GM12878 (cell line): ENCODE measurements at regions not wholly inside any gene's neighbourhood (a gene's known extent, or its start where the extent isn't known, plus 50 kb on each side); places are given as distances from the start of the nearest gene placed in this dataset.

Experiments
- ATAC-seq: fragments of 200-7000 bp; cut with Tn5 transposase; 3 replicates; pipeline ENCODE4 v1.9.1; 2020; ENCODE audit warnings: mild to moderate bottlenecking, moderate library complexity
- BruUV-seq: library from RNA; stranded (reverse); fragments of 400-500 nt; replicated peaks from 2 replicates; lab custom pipeline; 2021; lab: Mats Ljungman, UMichigan
- CTCF ChIA-PET: fragments of 300-600 bp; sonication (Branson Sonifier 250); formaldehyde crosslinking; extraction: SDS; loops from one replicate; lab custom pipeline; 2021; ENCODE audit warnings: inconsistent platforms; lab: Yijun Ruan, JAX
- POLR2A ChIA-PET: fragments of 350-600 bp; formaldehyde crosslinking; extraction: SDS; loops from one replicate; lab custom pipeline; 2021; ENCODE audit warnings: inconsistent platforms; lab: Charles Lee
- RAD21 ChIA-PET: fragments of 300-600 bp; sonication (Branson Sonifier 250); formaldehyde crosslinking; loops from one replicate; lab custom pipeline; 2023; ENCODE audit warnings: antibody characterized with exemption; ENCODE audit not compliant: unreplicated experiment; lab: Charles Lee
- SMC1A ChIA-PET: fragments of 300-600 bp; sonication (Branson Sonifier 250); formaldehyde crosslinking; loops from one replicate; lab custom pipeline; 2023; ENCODE audit not compliant: unreplicated experiment, uncharacterized antibody; lab: Charles Lee
- DNase-seq: peaks from one replicate; pipeline ENCODE4 v3.0.0-alpha.2; 2011; ENCODE audit warnings: low read depth, low spot score
- FAIRE-seq: peaks from 3 replicates; lab custom pipeline; 2011; peaks lifted over from hg19 to GRCh38; lab: Jason Lieb, UNC
- H2AFZ ChIP-seq: 2 replicates; pipeline ENCODE4 v1.6.0; 2011; ENCODE audit warnings: low read depth, low read length, control low read depth; ENCODE audit not compliant: control insufficient read depth
- H3K27ac ChIP-seq: 2 replicates; pipeline ENCODE4 v1.5.1; 2011; ENCODE audit warnings: control low read depth; ENCODE audit not compliant: control insufficient read depth, insufficient read depth
- H3K27me3 ChIP-seq, 2 experiments: replicated peaks in 1 of 2; 2 replicates each; pipeline versions ENCODE4 v1.6.0 to v1.6.1; 2011; ENCODE audit warnings: low read length in 1 of 2; ENCODE audit not compliant: control insufficient read depth in 2 of 2, insufficient read depth in 2 of 2
- H3K36me3 ChIP-seq, 2 experiments: 2 replicates each; pipeline ENCODE4 v1.5.1; 2011; ENCODE audit warnings: low read length in 1 of 2; ENCODE audit not compliant: control insufficient read depth in 2 of 2, insufficient read depth in 2 of 2
- H3K4me1 ChIP-seq: 2 replicates; pipeline ENCODE4 v1.6.1; 2011; ENCODE audit warnings: mild to moderate bottlenecking, low read length, moderate library complexity, mixed read lengths; ENCODE audit not compliant: control insufficient read depth, insufficient read depth
- H3K4me2 ChIP-seq: 2 replicates; pipeline ENCODE4 v1.6.0; 2011; ENCODE audit warnings: control low read depth; ENCODE audit not compliant: control insufficient read depth, insufficient read depth
- H3K4me3 ChIP-seq: fragments of 200-600 bp; sonication (generic); 2 replicates; pipeline ENCODE4 v1.5.1; 2016
- H3K79me2 ChIP-seq: 2 replicates; pipeline ENCODE4 v1.6.0; 2011; ENCODE audit warnings: low read length; ENCODE audit not compliant: control insufficient read depth, insufficient read depth
- H3K9ac ChIP-seq: 2 replicates; pipeline ENCODE4 v1.8.0; 2011; ENCODE audit warnings: low read length, control low read depth, mixed read lengths; ENCODE audit not compliant: control insufficient read depth, insufficient read depth
- H3K9me3 ChIP-seq: replicated peaks from 3 replicates; pipeline ENCODE4 v1.5.1; 2011; ENCODE audit warnings: mild to moderate bottlenecking, low read length; ENCODE audit not compliant: control insufficient read depth, insufficient read depth
- H4K20me1 ChIP-seq: 2 replicates; pipeline ENCODE4 v1.6.0; 2011; ENCODE audit not compliant: control insufficient read depth, insufficient read depth
- EP300 ChIP-seq, 2 experiments: fragments of 150-350 bp in 1 of 2; IDR thresholded peaks; 2 replicates each; pipeline ENCODE4 v1.6.1; 2011 to 2012; ENCODE audit warnings: low read depth in 2 of 2, low read length in 2 of 2, borderline replicate concordance in 1 of 2, improper control_type of control experiment in 1 of 2, inconsistent platforms in 1 of 2; ENCODE audit not compliant: control insufficient read depth in 1 of 2
- IKZF1 ChIP-seq: fragments of 450-650 bp; conservative IDR thresholded peaks from 2 replicates; pipeline ENCODE4 v1.6.1; 2017; ENCODE audit warnings: antibody characterized with exemption, mild to moderate bottlenecking
- MEF2B ChIP-seq: fragments of 450-650 bp; IDR thresholded peaks from 2 replicates; pipeline ENCODE4 v1.6.1; 2018; ENCODE audit warnings: mild to moderate bottlenecking, moderate library complexity; ENCODE audit not compliant: partially characterized antibody, poor library complexity, severe bottlenecking
- NFYA ChIP-seq: IDR thresholded peaks from 2 replicates; pipeline ENCODE4 v1.6.1; 2011; ENCODE audit warnings: low read depth, mild to moderate bottlenecking, low read length, improper control_type of control experiment, borderline replicate concordance
- RCOR1 ChIP-seq: conservative IDR thresholded peaks from 2 replicates; pipeline ENCODE4 v1.6.1; 2012; ENCODE audit warnings: low read depth, low read length, improper control_type of control experiment
- SREBF2 ChIP-seq: IDR thresholded peaks from 2 replicates; pipeline ENCODE4 v1.6.1; 2012; ENCODE audit warnings: mild to moderate bottlenecking, low read length
- STAT1 ChIP-seq: fragments of 450-650 bp; conservative IDR thresholded peaks from 2 replicates; pipeline ENCODE4 v1.6.1; 2014; ENCODE audit warnings: antibody characterized with exemption, mild to moderate bottlenecking
- WGBS: methylation state at CpG from one replicate; pipeline ENCODE4 v1.1.6; 2016; ENCODE audit warnings: low lambda C conversion rate; ENCODE audit not compliant: insufficient replicate concordance, insufficient coverage; ENCODE audit errors: missing lambda C conversion rate; 5-methylcytosine and 5-hydroxymethylcytosine counted together
- in situ Hi-C: fragments of 300-500 bp; cut with MboI; formaldehyde crosslinking; loops from 9 replicates; pipeline ENCODE4 v1.14.3; 2018; ENCODE audit warnings: mixed read lengths
- intact Hi-C: fragments of 100-400 bp; cut with micrococcal nuclease; formaldehyde crosslinking; loops from one replicate; pipeline ENCODE4 v1.14.2; 2022; ENCODE audit not compliant: unreplicated experiment
- TF ChIP-seq, protein P1 (sequence below): fragments of 450-650 bp; IDR thresholded peaks from 2 replicates; pipeline ENCODE4 v1.6.1; 2017; ENCODE audit warnings: mild to moderate bottlenecking, moderate library complexity
- TF ChIP-seq, protein P2 (sequence below): fragments of 450-650 bp; formaldehyde crosslinking; IDR thresholded peaks from 2 replicates; pipeline ENCODE4 v1.5.0; 2022; ENCODE audit warnings: mild to moderate bottlenecking, missing genetic modification characterization
- TF ChIP-seq, protein P3 (sequence below): fragments of 450-650 bp; formaldehyde crosslinking; IDR thresholded peaks from 2 replicates; pipeline ENCODE4 v1.4.0; 2020; ENCODE audit warnings: mild to moderate bottlenecking, moderate library complexity
- TF ChIP-seq, protein P4 (sequence below): fragments of 450-650 bp; IDR thresholded peaks from 2 replicates; pipeline ENCODE4 v1.6.1; 2017; ENCODE audit warnings: mild to moderate bottlenecking, low read depth, inconsistent platforms; ENCODE audit not compliant: poor library complexity, severe bottlenecking

DNA sequence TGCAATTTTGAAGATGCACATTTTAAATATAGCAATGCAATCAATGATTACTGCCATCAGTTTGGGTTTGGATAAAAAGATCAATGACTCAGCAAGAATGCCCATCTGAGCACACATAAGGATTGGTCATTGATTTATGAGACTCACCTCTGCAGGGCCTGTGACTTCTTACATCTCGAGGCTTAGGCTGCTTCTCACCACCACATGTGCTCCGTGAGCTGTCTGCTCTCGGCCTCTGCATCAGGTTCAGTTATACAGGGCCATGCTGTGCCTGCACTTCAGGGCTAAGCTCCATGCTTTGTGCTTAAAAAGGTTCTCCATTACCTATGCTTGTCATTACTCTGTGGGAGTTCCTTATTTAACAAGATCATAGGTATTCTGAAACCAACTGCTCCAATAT is 887.5 kb downstream of the DIPK2A start:
- CTCF ChIA-PET, result no interaction called here
- no peak for FAIRE-seq

More for the DNA sequence above, 887.5 kb downstream of the DIPK2A start:
- Histone ChIP-seq H3K4me3 (no peak overlapping the region), H3K36me3 (no peaks in the 10 kb centered on the region)
- 5% methylated on average over 3 of the region's 3 CpGs for WGBS
- SMC1A ChIA-PET, result no interaction called here
- no peak for TF ChIP-seq RCOR1
- no peak for TF ChIP-seq EP300 (IDR thresholded peaks at IDR 0.05; ENCODE audit: borderline replicate concordance in 1 of 2, control insufficient read depth in 1 of 2, low read depth in 2 of 2, low read length in 2 of 2)
- TF ChIP-seq, protein P1, sequence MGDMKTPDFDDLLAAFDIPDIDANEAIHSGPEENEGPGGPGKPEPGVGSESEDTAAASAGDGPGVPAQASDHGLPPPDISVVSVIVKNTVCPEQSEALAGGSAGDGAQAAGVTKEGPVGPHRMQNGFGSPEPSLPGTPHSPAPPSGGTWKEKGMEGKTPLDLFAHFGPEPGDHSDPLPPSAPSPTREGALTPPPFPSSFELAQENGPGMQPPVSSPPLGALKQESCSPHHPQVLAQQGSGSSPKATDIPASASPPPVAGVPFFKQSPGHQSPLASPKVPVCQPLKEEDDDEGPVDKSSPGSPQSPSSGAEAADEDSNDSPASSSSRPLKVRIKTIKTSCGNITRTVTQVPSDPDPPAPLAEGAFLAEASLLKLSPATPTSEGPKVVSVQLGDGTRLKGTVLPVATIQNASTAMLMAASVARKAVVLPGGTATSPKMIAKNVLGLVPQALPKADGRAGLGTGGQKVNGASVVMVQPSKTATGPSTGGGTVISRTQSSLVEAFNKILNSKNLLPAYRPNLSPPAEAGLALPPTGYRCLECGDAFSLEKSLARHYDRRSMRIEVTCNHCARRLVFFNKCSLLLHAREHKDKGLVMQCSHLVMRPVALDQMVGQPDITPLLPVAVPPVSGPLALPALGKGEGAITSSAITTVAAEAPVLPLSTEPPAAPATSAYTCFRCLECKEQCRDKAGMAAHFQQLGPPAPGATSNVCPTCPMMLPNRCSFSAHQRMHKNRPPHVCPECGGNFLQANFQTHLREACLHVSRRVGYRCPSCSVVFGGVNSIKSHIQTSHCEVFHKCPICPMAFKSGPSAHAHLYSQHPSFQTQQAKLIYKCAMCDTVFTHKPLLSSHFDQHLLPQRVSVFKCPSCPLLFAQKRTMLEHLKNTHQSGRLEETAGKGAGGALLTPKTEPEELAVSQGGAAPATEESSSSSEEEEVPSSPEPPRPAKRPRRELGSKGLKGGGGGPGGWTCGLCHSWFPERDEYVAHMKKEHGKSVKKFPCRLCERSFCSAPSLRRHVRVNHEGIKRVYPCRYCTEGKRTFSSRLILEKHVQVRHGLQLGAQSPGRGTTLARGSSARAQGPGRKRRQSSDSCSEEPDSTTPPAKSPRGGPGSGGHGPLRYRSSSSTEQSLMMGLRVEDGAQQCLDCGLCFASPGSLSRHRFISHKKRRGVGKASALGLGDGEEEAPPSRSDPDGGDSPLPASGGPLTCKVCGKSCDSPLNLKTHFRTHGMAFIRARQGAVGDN, result no peak
- no peak for TF ChIP-seq SREBF2
- TF ChIP-seq MEF2B, result no peak
- TF ChIP-seq, protein P2, sequence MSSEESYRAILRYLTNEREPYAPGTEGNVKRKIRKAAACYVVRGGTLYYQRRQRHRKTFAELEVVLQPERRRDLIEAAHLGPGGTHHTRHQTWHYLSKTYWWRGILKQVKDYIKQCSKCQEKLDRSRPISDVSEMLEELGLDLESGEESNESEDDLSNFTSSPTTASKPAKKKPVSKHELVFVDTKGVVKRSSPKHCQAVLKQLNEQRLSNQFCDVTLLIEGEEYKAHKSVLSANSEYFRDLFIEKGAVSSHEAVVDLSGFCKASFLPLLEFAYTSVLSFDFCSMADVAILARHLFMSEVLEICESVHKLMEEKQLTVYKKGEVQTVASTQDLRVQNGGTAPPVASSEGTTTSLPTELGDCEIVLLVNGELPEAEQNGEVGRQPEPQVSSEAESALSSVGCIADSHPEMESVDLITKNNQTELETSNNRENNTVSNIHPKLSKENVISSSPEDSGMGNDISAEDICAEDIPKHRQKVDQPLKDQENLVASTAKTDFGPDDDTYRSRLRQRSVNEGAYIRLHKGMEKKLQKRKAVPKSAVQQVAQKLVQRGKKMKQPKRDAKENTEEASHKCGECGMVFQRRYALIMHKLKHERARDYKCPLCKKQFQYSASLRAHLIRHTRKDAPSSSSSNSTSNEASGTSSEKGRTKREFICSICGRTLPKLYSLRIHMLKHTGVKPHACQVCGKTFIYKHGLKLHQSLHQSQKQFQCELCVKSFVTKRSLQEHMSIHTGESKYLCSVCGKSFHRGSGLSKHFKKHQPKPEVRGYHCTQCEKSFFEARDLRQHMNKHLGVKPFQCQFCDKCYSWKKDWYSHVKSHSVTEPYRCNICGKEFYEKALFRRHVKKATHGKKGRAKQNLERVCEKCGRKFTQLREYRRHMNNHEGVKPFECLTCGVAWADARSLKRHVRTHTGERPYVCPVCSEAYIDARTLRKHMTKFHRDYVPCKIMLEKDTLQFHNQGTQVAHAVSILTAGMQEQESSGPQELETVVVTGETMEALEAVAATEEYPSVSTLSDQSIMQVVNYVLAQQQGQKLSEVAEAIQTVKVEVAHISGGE, result no peak
- TF ChIP-seq, protein P3, sequence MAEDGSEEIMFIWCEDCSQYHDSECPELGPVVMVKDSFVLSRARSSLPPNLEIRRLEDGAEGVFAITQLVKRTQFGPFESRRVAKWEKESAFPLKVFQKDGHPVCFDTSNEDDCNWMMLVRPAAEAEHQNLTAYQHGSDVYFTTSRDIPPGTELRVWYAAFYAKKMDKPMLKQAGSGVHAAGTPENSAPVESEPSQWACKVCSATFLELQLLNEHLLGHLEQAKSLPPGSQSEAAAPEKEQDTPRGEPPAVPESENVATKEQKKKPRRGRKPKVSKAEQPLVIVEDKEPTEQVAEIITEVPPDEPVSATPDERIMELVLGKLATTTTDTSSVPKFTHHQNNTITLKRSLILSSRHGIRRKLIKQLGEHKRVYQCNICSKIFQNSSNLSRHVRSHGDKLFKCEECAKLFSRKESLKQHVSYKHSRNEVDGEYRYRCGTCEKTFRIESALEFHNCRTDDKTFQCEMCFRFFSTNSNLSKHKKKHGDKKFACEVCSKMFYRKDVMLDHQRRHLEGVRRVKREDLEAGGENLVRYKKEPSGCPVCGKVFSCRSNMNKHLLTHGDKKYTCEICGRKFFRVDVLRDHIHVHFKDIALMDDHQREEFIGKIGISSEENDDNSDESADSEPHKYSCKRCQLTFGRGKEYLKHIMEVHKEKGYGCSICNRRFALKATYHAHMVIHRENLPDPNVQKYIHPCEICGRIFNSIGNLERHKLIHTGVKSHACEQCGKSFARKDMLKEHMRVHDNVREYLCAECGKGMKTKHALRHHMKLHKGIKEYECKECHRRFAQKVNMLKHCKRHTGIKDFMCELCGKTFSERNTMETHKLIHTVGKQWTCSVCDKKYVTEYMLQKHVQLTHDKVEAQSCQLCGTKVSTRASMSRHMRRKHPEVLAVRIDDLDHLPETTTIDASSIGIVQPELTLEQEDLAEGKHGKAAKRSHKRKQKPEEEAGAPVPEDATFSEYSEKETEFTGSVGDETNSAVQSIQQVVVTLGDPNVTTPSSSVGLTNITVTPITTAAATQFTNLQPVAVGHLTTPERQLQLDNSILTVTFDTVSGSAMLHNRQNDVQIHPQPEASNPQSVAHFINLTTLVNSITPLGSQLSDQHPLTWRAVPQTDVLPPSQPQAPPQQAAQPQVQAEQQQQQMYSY (CRISPR knock-in tag), result no peak
- TF ChIP-seq NFYA, result no peak
- no peak for TF ChIP-seq STAT1
- TF ChIP-seq IKZF1, result no peak
- TF ChIP-seq, protein P4, sequence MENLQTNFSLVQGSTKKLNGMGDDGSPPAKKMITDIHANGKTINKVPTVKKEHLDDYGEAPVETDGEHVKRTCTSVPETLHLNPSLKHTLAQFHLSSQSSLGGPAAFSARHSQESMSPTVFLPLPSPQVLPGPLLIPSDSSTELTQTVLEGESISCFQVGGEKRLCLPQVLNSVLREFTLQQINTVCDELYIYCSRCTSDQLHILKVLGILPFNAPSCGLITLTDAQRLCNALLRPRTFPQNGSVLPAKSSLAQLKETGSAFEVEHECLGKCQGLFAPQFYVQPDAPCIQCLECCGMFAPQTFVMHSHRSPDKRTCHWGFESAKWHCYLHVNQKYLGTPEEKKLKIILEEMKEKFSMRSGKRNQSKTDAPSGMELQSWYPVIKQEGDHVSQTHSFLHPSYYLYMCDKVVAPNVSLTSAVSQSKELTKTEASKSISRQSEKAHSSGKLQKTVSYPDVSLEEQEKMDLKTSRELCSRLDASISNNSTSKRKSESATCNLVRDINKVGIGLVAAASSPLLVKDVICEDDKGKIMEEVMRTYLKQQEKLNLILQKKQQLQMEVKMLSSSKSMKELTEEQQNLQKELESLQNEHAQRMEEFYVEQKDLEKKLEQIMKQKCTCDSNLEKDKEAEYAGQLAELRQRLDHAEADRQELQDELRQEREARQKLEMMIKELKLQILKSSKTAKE, result no peak
- TF ChIP-seq, all 136 proteins: peak for 0
- no peaks in the 10 kb centered on the region for H3K9me3 ChIP-seq
- intact Hi-C loops, result no loop called here
- H2AFZ ChIP-seq, result no peak overlapping the region
- POLR2A ChIA-PET, result no interaction called here
- ATAC-seq, result no peak
- RAD21 ChIA-PET, result no interaction called here
- DNase-seq, result no peak
- no peak overlapping the region for H3K27ac ChIP-seq
- BruUV-seq, result no TSS peak
- no peaks in the 10 kb centered on the region for H3K4me1 ChIP-seq
- H3K4me2 ChIP-seq, result no peak overlapping the region
- H4K20me1 ChIP-seq, result no peaks in the 10 kb centered on the region
- H3K27me3 ChIP-seq, result no peaks in the 10 kb centered on the region
- in situ Hi-C loops, result no loop called here
- H3K9ac ChIP-seq, result no peak overlapping the region
- no peaks in the 10 kb centered on the region for H3K79me2 ChIP-seq
